Endothelial cell of umbilical vein (primary cell): ENCODE measurements at regions not wholly inside any gene's neighbourhood (a gene's known extent, or its start where the extent isn't known, plus 50 kb on each side); places are given as distances from the start of the nearest gene placed in this dataset.

ENCODE experiments used
- CTCF ChIP-seq, 2 donors: IDR thresholded peaks; 1 replicate in 1 of 2; 2 replicates in 1 of 2; pipeline ENCODE4 v1.5.1; 2011; ENCODE audit warnings: low read length in 2 of 2, mild to moderate bottlenecking in 2 of 2, moderate library complexity in 2 of 2, control low read depth in 1 of 2, inconsistent platforms in 1 of 2, low read depth in 1 of 2; ENCODE audit not compliant: insufficient read depth in 1 of 2; ENCODE audit errors: extremely low read depth in 1 of 2
- EZH2 ChIP-seq: IDR thresholded peaks from 2 replicates; pipeline ENCODE4 v1.6.1; 2012; ENCODE audit warnings: borderline replicate concordance, low read depth, mild to moderate bottlenecking, moderate library complexity, low read length, inconsistent platforms; ENCODE audit not compliant: severe bottlenecking
- FOS ChIP-seq: IDR thresholded peaks from 2 replicates; pipeline ENCODE4 v1.6.1; 2011; ENCODE audit warnings: mild to moderate bottlenecking, low read length, moderate library complexity, borderline replicate concordance; ENCODE audit not compliant: insufficient read depth
- JUN ChIP-seq: IDR thresholded peaks from 2 replicates; pipeline ENCODE4 v1.6.1; 2011; ENCODE audit warnings: borderline replicate concordance, low read depth; ENCODE audit not compliant: insufficient read length, insufficient read depth
- MAX ChIP-seq: IDR thresholded peaks from 2 replicates; pipeline ENCODE4 v1.6.1; 2011; ENCODE audit not compliant: insufficient read depth, insufficient read length
- POLR2A ChIP-seq: IDR thresholded peaks from 2 replicates; pipeline ENCODE4 v1.6.1; 2012; ENCODE audit warnings: low read depth, mild to moderate bottlenecking, control low read depth, low read length
- POLR2AphosphoS5 ChIP-seq: IDR thresholded peaks from 2 replicates; pipeline ENCODE4 v1.6.1; 2012; ENCODE audit warnings: low read depth, mild to moderate bottlenecking, control low read depth, low read length, moderate library complexity; ENCODE audit not compliant: insufficient read depth

DNA sequence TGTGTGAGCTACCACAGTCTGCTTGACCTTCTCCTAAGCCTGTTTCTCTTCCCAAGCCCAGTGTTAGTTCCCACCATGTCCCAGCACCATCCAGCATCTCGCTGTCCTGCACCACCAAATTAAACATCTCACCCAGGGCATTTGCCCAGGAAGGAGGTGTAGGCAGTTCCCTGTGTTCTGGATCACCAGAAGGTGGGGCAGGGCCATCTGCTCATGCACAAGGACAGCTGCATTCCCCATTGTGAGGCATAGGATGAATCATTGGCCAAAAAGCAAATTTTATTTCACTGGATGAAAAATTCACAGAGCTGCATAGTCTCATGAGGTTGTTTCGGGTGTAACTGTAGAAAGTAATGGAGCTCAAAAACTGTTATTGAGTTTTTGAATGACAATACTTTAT is 89.5 kb upstream of the GRIA1 start:
- no peak for TF ChIP-seq CTCF (IDR thresholded peaks at IDR 0.05; ENCODE audit: extremely low read depth in 1 of 2, insufficient read depth in 1 of 2, low read depth in 1 of 2, low read length in 2 of 2)
- no peak for TF ChIP-seq POLR2A
- TF ChIP-seq POLR2AphosphoS5: no peak
- TF ChIP-seq FOS: no peak
- no peak for TF ChIP-seq MAX
- no peak for TF ChIP-seq EZH2
- TF ChIP-seq JUN: no peak
